ENCODE measurements at regions not wholly inside any gene's neighbourhood (a gene's known extent, or its start where the extent isn't known, plus 50 kb on each side); places are given as distances from the start of the nearest gene placed in this dataset.
"Not testable (repeated sequence)": the region's sequence is repeated elsewhere in the genome, so short reads cannot be mapped to it uniquely, and the experiment has no call there.

DNA sequence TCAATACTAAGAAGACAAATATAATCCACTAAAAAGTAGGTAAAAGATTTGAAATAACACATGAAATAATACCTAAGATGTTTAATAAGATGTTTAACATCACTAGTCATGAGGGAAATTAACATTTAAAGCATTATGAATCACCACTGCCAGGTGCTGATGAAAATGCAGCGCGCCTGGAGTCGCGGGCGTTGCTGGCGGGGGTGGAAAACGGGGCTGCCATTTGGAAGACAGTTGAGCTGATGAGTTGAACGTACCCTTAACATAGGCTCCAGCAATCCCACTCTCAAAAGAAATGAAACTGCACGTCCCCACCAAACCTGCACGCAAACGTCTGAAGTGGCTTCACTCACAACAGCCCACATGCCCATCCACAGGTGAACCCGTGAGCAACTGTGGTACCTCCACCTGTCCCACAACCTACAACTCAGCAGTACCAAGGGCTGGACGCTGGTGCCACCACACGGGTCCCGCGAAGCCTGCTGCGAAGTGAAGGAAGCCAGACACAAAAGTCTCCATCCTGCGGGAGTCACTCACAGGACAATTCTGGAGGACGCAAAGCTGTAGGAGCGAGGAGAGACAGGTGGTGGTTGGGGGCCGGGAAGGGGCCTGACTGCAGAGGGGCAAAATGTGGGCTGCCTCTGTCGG, 189.3 kb downstream of the NPIPB11 start:
- FAIRE-seq; H3K36me3 ChIP-seq (ENCODE audit: control insufficient read depth, insufficient read depth, low read length); H3K4me1 ChIP-seq (replicated peaks in 1 of 2; ENCODE audit: control insufficient read depth in 2 of 2, insufficient read depth in 2 of 2, low read length in 2 of 2); H3K9ac ChIP-seq (ENCODE audit: insufficient read depth in 1 of 2, low read depth in 2 of 2, low read length in 2 of 2); POLR2A ChIA-PET; H3K4me2 ChIP-seq (ENCODE audit: insufficient read depth, low read length); H4K20me1 ChIP-seq (replicated peaks; ENCODE audit: control insufficient read depth, insufficient read depth, low read length); intact Hi-C loops (cut with micrococcal nuclease); H2AFZ ChIP-seq (ENCODE audit: low read depth, low read length); ATAC-seq; H3K9me3 ChIP-seq (replicated peaks; ENCODE audit: control insufficient read depth, insufficient read depth, low read depth, low read length); H3K27ac ChIP-seq (ENCODE audit: extremely low read depth, low read depth, low read length); H3K79me2 ChIP-seq (ENCODE audit: control insufficient read depth, insufficient read depth, low read length); BruUV-seq (replicated peaks); H3K9me1 ChIP-seq (ENCODE audit: control insufficient read depth, insufficient read depth, low read length); CTCF ChIA-PET (ENCODE audit: low intra/inter-chr PET ratio); DNase-seq (ENCODE audit: extremely low read depth in 1 of 4, low spot score in 3 of 4); H3K4me3 ChIP-seq; in situ Hi-C loops (cut with MboI): not testable (repeated sequence)
- peaks cover 0 to 13% of the 10 kb centered on the region in 2 experiments; a peak in 1 of 5 replicates for H3K27me3 ChIP-seq (ENCODE audit: control insufficient read depth in 2 of 2, insufficient read depth in 2 of 2, low read length in 2 of 2)
- 22% methylated on average over 22 of the region's 22 CpGs for WGBS (ENCODE audit: insufficient coverage, low coverage, missing lambda C conversion rate)

DNA sequence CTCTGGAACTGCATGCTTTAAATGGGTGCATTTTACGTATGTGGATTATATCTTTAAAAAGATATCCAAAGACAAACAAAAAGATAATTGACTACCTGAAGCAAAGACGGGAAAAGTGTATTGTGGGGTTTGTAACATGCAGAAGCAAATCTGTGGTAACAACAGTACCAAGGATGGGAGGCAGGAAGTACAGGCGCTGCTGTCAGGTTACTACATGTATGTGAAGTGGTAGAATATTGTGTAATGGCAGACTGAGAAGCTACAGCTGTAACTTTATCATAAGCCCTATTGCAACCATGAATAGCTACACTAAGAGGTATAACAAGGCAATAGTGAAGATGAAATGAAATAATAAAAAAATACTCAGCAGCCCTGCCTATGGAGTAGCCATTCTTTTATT, 192.7 kb downstream of the NPIPB11 start:
- CTCF ChIA-PET (ENCODE audit: low intra/inter-chr PET ratio); H3K27me3 ChIP-seq (ENCODE audit: control insufficient read depth in 2 of 2, insufficient read depth in 2 of 2, low read length in 2 of 2); H4K20me1 ChIP-seq (replicated peaks; ENCODE audit: control insufficient read depth, insufficient read depth, low read length); intact Hi-C loops (cut with micrococcal nuclease); ATAC-seq; POLR2A ChIA-PET; H3K79me2 ChIP-seq (ENCODE audit: control insufficient read depth, insufficient read depth, low read length); H3K4me2 ChIP-seq (ENCODE audit: insufficient read depth, low read length); FAIRE-seq; H3K9me3 ChIP-seq (replicated peaks; ENCODE audit: control insufficient read depth, insufficient read depth, low read depth, low read length); H3K4me3 ChIP-seq; H2AFZ ChIP-seq (ENCODE audit: low read depth, low read length); H3K36me3 ChIP-seq (ENCODE audit: control insufficient read depth, insufficient read depth, low read length); in situ Hi-C loops (cut with MboI); H3K9me1 ChIP-seq (ENCODE audit: control insufficient read depth, insufficient read depth, low read length); BruUV-seq (replicated peaks); DNase-seq (ENCODE audit: extremely low read depth in 1 of 4, low spot score in 3 of 4); H3K4me1 ChIP-seq (replicated peaks in 1 of 2; ENCODE audit: control insufficient read depth in 2 of 2, insufficient read depth in 2 of 2, low read length in 2 of 2); H3K27ac ChIP-seq (ENCODE audit: extremely low read depth, low read depth, low read length); H3K9ac ChIP-seq (ENCODE audit: insufficient read depth in 1 of 2, low read depth in 2 of 2, low read length in 2 of 2): not testable (repeated sequence)
- 17% methylated on average over 3 of the region's 3 CpGs for WGBS (ENCODE audit: insufficient coverage, low coverage, missing lambda C conversion rate)

DNA sequence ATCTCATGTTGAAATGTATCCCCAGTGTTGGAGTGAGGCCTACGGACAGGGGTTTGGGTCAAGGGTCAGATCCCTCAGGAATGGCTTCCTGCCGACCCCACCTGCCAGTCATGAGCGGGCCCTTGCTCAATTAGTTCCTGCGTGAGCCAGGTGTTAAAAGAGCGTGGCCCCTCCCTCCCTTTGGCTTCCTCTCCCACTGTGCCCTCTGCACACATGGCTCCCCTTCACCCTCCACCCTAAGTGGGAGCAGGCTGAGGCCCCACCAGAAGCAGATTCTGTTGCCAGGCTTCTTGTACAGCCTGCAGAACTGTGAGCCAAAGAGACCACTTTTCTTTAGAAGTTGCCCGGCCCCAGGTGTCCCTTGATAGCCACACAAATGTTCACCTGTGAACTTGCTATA, 193.3 kb downstream of the NPIPB11 start:
- POLR2A ChIA-PET, result not testable (repeated sequence)

More for the DNA sequence above, 193.3 kb downstream of the NPIPB11 start:
- FAIRE-seq; H2AFZ ChIP-seq (ENCODE audit: low read depth, low read length); H3K27ac ChIP-seq (ENCODE audit: extremely low read depth, low read depth, low read length); H3K9me3 ChIP-seq (replicated peaks; ENCODE audit: control insufficient read depth, insufficient read depth, low read depth, low read length); intact Hi-C loops (cut with micrococcal nuclease); in situ Hi-C loops (cut with MboI); CTCF ChIA-PET (ENCODE audit: low intra/inter-chr PET ratio); DNase-seq (ENCODE audit: extremely low read depth in 1 of 4, low spot score in 3 of 4); ATAC-seq; H3K4me1 ChIP-seq (replicated peaks in 1 of 2; ENCODE audit: control insufficient read depth in 2 of 2, insufficient read depth in 2 of 2, low read length in 2 of 2); H3K4me3 ChIP-seq; H3K36me3 ChIP-seq (ENCODE audit: control insufficient read depth, insufficient read depth, low read length); H3K9ac ChIP-seq (ENCODE audit: insufficient read depth in 1 of 2, low read depth in 2 of 2, low read length in 2 of 2); H3K9me1 ChIP-seq (ENCODE audit: control insufficient read depth, insufficient read depth, low read length); BruUV-seq (replicated peaks); H3K4me2 ChIP-seq (ENCODE audit: insufficient read depth, low read length); H4K20me1 ChIP-seq (replicated peaks; ENCODE audit: control insufficient read depth, insufficient read depth, low read length); H3K27me3 ChIP-seq (ENCODE audit: control insufficient read depth in 2 of 2, insufficient read depth in 2 of 2, low read length in 2 of 2); H3K79me2 ChIP-seq (ENCODE audit: control insufficient read depth, insufficient read depth, low read length): not testable (repeated sequence)
- 40% methylated on average over 5 of the region's 6 CpGs for WGBS (ENCODE audit: insufficient coverage, low coverage, missing lambda C conversion rate)

All from K562 (cell line).